Embryonic facial prominence (tissue), 1 donor: ENCODE measurements at regions not wholly inside any gene's neighbourhood (a gene's known extent, or its start where the extent isn't known, plus 50 kb on each side); places are given as distances from the start of the nearest gene placed in this dataset.
"Not testable (repeated sequence)": the region's sequence is repeated elsewhere in the genome, so short reads cannot be mapped to it uniquely, and the experiment has no call there.

Experiments
- DNase-seq: peaks from one replicate; pipeline ENCODE4 v3.0.0-alpha.2; 2016; ENCODE audit errors: extremely low spot score

DNA sequence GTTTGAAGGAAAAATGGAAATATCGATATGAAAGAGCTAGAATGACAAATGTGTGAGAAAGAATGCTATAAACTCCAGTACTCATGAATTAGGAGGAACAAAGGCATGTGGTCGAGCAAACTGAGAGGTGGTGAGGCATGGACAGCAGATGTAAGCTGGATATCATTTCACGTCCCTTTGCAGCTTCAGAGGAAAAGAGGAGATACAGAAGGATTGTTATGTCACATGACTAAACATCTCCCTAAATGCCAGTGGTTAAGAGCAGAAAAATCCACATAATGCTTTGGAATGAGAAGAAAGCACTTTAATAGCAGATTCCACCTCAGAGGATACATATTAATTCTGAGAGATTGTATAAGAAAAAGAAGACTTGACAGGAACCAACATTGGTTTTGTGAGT, 248.7 kb downstream of the ZIC4 start:
- no peak for DNase-seq

DNA sequence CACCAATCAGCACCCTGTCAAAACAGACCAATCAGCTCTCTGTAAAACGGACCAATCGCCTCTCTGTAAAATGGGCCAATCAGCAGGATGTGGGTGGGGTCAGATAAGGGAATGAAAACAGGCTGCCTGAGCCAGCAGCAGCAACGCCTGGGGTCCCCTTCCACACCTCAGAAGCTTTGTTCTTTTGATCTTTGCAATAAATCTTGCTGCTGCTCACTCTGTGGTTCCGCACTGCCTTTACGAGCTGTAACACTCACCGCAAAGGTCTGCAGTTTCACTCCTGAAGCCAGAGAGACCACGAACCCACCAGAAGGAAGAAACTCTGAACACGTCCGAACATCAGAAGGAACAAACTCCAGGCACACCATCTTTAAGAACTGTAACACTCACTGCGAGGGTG, 251.4 kb downstream of the ZIC4 start:
- DNase-seq, result not testable (repeated sequence)

DNA sequence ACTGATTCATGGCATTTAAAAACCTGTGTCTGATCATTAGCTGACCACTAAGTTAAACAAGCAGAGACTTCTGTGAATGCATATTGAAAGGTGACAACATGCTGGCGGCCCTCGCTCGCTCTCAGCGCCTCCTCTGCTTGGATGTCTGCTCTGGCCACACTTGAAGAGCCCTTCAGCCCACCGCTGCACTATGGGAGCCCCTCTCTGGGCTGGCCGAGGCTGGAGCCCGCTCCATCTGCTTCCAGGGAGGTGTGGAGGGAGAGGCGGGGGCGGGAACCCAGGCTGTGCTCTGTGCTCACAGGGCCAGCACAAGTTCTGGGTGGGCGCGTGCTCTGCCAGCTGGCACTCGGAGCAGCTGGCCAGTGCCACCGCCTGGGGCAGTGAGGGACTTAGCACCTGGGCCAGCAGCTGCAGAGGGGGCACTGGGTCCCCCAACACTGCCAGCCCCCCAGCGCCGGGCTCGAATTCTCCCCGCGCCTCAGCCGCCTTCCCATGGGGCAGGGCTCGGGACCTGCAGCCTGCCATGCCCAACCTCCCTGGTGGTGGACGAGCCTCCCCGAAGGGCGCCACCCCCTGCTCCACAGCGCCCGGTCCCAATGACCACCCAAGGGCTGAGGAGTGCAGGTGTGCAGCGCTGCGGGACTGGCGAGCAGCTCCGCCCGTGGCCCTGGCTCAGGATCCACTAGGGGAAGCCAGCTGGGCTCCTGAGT, 252.4 kb downstream of the ZIC4 start:
- no peak for DNase-seq

DNA sequence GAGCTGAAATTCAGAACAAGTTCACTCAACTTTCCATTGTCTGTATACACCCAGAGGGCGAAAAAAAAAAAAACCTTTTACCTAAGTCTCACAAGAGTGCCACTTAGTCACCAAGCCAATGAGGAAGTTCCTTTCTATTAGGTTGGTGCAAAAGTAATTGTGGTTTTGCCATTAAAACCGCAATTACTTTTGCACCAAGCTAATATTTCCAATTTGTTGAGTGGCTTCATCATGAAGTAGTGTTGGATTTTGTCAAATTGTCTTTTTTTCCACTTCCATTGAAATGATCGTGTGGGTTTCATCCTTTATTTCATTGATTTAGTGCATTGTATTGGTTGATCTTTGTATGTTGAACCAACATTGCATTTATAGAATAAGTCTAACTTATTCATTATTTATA, 253.9 kb downstream of the ZIC4 start:
- DNase-seq, result no peak

DNA sequence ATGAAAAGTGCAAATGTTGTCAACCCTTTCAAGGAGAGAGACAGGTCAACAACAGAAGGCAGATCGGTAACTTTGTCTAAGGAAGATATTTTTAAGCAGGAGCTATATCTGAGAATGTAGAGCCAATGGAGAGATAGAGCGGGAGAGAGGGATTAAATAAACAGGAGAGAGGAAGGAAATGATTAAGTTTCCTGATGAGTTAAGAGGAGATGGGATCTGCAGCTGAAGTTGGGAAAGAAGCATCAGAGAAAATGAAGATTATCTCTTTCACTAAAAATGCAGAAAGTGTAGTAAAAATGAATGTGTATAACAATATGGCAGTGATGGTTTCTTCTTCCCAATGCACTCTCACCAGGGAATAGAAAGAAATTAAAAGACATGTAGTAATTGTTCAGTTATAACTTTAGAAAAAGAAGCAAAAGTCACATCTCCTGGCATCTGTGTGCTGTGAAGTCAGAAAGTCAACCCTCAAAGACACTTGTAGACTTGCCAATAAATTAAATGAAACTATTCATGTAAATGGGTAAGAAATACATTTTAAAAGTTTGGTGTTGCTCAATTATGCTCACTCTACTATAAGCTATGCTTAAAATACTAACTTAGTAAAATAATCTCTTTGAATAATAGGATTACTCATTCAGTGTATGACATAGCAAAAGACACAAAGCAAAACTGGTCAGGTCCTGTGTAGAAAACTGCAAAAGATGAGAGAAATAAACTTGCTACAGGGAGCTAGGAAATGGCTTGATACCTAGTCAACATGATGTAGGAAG, 264.6 kb downstream of the ZIC4 start:
- DNase-seq, result no peak

DNA sequence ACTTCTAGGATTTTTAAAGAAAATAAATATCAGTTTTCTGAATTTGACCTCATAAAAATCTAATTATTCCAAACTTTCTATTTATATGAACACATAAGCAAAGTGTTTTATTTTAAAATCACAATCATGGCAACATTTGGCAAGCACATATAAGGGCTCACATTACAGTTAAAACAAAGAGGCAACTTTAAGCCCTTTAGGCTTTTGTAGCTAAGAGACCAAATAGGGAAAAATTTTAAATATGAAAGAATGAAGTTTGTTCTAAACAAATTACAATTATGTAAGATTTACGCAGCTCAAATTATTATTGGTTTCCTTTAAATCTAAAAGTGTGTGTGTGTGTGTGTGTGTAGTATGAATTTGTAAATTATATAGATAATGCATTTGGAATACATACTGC, 267.0 kb downstream of the ZIC4 start:
- DNase-seq, result no peak

DNA sequence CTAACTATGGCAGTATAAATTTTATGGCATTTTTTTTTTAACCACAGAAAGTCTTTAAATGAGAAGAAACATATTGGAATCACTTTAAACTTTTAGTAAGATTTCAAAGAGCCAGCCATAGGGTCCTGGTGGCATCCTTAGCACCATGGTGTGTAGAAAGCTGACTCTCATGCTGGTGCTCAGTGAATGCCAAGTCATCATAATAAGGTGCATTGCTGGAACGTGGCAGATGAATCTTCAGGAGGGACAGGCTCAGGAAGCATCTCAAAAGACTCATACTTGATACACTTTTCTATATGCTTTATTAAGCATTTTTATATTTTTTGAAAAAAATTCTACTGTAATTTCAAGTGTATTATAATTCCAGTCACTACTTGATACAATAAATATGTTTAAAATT, 274.2 kb downstream of the ZIC4 start:
- no peak for DNase-seq

DNA sequence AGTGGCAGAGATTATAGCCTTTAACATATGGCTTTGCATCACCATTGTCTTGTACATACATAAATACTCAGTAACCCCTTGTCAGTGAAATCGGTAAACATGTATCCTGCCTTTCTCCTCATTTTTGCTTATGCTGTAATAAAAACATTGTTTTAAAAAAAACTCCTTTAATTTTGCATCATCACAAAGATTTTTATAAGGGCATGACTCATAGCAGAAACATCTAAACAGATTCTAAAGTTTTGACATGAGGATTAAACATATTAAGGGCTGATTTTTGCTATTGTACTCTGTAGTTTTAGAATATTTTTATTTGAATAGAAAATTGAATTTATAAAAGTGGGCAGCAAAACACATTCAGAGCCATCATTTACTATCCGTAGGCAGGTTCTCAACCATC, 275.9 kb downstream of the ZIC4 start:
- no peak for DNase-seq

DNA sequence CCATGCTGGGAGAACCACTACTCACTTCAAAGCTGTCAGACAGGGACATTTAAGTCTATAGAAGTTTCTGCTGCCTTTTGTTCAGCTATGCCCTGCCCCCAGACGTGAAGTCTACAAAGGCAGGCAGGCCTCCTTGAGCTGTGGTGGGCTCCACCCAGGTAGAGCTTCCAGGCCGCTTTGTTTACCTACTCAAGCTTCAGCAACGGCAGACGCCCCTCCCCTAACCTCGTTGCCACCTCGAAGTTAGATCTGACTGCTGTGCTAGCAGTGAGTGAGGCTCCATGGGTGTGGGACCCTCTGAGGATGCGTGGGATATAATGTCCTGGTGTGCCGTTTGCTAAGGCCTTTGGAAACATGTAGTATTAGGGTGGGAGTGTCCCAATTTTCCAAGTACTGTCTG, 276.7 kb downstream of the ZIC4 start:
- no peak for DNase-seq

DNA sequence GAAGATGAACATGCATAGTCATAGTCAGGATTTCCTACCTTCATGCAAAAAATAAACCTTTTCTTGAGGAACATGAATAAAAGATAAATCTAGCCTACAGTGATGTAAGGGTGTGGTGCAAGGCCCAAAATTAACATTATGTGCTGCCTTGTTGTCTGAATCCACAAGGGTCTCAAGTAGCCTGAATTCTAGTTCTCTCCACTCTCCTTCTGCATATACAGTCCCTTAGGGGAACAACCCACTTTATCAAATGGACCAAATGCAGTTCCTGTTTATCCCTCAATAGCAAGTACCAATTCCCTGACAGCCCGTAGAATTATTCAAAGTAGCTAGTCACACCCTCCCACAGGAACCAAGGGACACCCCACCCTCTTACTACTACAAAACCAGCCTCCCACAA, 284.0 kb downstream of the ZIC4 start:
- no peak for DNase-seq

DNA sequence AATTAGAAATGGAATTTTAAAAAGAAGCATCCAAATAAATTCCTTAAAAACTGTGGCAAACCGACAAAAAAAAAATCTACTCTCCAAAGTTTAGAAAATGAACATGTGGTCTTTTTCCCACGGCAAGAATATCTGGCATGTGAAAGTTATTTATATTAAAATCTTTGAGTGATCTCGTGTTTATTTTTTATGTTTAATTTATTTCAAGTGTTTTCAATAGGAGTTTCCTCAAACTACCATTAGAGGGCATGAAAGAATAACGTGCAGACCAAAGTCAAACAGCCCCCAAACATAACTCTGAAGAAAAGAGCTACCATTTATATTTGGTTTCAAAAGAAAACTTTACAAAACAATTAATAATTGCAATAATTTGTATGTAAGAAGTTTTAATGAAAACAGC, 286.4 kb downstream of the ZIC4 start:
- no peak for DNase-seq

DNA sequence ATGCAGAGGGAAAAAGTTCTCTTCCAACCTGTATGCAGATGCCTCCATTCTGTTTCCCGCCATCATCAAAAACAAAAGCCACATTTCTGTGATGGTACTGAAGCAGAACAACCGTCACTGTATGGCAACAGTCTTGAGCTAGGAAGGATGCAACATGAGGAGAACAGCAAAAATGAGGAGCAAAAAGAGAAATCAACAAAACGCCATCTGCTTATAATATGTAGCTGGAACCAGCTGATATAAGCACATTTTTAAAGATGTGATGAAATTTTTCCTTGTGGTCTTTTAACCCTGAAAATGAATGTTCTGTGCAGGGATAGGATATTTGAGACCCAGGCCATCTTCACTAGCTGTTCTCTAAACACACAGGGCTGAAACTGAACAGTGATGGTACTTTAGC, 287.0 kb downstream of the ZIC4 start:
- DNase-seq, result no peak

DNA sequence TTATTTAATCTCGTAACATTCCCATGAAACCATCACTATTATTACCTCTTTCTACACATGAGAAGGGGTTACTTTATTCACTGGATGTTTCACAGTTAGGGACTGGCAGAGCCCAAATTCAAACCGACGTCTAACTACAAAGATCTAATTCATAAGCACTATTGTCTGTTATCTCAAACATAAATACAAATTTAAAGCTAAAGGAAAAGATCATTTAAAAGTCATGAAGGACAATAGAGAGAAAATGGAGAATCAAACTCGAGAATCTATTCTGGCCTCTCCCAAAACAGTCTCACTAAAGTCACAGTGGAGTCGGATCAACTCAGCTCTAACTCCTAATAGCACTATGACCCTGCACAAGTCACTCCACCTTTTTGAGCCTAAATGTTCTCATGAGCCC, 287.7 kb downstream of the ZIC4 start:
- DNase-seq, result no peak

DNA sequence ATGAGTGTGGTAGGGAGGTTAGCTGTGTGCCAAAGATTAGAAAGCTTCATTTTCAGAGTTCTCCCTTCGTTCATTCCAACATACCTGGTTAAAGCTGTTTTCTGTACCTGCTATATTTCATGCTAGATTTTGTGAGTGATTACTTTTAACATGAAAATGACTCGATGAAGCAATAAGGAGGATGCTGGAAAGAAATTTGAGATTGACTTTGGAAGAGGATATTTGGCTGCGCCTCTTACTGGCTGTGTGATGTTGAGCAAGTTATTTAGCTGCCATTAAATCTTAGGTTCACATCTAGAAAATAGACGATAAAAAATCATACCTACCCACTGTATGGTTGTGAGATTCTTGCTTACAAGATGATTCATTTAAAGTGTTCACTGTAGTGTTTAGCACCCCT, 288.7 kb downstream of the ZIC4 start:
- DNase-seq, result no peak

DNA sequence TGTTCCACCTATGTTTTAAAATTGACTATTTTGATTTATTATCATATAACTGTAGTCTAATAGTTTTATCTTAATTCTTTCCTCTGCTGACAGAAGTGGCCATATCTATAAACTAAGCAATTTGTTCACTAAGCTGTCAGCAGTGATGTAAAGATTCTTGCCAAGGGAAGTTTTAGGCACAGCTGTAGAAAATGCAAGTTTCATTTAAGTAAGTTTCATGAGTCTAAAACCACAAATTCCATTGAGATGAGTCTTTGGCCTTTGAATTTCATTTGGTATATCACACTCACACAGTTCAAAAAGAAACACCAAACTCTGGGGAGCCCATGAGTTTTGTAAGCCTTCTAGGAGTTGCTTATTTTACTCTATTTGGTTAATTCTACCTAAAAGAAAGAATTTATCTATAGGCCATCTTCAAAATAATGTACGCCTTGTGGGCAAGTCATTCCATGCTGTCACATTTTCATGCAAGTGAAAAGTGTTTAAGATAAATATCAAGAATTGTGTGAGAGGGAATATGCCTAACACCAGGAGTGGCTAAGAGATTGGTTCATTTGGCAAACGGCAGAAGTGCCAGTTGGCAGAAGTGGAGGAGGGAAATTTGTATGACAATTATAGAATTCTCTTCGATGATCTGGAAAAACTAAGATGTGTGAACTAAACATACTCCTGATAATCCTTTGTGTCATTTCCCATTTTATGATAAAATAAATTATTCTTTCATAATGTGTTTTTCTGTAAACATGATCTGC, 292.9 kb downstream of the ZIC4 start:
- DNase-seq, result no peak

DNA sequence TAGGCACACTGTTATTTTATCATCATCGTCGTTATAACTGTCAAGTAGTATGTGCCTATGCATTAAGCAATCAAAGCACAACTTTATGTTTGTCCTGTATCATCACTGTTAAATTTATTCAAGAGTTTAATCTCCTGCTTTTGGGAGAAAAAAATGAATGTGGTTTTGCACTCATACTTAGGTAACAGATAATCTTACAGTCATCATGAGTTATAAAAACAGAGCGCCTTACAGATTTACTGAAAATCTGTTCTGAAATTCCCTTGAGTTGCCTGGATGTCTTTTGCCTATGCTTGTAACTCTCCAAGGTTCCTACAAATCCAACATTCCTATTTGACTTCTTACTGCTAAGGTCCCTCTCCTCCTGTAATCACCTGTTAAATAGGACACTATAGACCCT, 307.3 kb downstream of the ZIC4 start:
- DNase-seq, result no peak

DNA sequence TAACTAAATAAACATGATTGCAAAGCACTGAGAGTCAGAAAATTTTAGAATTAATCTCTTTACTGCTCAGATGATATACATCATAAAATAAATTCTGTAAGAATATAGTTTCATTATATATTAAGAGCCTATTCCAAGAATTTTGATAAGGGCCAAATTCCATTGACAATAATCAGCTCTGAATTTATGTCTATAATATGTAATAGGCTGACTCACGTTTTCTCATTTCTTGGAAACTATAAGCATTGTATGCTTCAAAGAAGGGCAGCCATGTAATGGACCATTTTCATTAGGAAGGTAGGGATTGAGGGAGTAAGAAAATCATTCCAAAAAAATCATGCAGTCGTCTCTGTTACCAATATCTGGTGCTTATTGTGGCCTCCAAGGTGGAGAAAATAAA, 315.9 kb downstream of the ZIC4 start:
- no peak for DNase-seq

DNA sequence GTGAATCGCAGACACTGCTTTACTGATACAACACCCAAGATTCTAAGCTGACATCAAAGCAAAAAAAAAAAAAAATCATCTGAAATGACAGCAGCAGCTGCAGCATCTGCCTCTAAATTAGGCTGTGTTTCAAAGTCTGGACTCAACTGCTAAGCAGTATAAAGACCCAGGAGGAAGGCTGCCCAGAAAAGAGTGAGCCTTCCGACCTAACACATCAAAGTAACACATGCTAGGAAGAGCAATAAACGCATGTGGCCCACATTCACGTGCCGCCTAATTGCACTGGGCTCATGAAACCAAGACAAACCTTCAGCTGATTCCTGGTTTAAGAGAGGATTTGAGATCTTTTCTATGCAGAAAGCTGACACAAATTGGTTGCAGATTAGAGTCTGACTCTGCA, 317.1 kb downstream of the ZIC4 start:
- DNase-seq, result no peak

DNA sequence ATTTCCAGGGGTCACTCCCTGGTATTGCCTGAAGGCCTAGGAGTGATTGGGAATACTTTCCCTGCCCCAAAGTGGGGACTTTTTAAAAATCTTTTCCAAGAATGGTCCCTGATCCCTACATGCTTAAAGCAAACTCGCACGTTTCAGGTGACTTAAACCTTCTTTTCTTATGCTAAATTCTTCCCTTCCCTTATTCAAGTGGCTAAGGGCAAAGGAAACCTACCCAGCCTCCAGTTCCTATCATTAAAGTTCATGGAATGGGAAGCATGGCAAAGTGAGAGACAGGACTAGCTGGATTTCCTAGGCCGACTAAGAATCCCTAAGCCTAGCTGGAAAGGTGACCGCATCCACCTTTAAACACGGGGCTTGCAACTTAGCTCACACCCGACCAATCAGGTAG, 346.8 kb downstream of the ZIC4 start:
- DNase-seq, result not testable (repeated sequence)

DNA sequence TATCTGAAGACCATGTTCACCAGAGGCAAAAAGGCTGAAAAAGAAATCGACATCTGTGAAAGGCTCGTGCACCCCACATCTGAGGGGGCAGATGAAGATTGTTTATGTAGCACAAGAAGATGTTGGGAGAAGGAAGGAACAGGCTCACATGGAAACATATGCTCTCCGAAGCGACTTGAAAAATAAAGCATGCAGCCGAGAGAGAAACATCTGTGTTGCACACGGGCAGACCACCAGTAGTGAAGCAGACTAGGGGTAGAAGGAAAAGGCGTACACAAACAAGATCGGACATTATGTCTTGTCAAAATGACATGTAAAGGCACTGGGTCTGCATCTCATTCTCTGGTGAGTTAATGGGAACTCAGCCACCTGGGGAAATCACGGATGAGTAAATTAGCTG, 356.5 kb downstream of the ZIC4 start:
- DNase-seq, result peak; percentile 12

DNA sequence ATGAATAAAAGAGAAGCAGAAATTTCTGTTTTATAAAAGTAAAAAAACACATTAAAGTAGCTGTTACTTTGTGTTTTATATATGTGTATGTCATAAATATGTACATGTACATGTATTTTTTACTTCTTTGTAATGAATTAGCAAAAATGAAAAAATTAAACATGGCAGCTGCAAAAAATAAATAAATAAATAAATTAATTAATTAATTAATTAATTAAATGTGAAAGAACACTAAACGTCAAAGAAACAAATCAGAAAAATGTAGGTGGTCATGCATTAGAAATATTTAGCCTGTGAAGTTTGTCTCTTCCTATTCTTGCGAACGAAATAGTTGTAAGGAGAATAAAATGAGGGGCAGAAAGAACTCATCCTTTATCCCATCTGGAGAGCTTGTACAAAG, 357.0 kb downstream of the ZIC4 start:
- DNase-seq, result no peak

DNA sequence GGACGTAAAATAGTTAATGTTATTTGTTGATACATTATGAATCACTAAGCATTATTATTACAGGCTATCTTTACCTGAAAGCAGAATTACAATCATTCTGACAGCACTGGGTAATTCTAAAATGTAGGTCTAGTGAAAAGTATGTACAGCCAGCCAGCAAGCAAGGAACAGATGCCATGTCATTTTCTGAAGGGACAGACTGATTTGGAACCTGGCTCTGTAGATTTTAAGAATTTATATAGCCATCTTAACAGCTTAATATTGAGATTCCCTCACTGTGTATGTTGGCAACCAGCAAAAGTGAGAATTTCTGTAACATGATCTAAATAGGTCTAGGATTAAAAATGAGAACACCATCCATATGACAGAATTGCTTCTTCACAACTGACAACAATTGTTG, 359.4 kb downstream of the ZIC4 start:
- no peak for DNase-seq

DNA sequence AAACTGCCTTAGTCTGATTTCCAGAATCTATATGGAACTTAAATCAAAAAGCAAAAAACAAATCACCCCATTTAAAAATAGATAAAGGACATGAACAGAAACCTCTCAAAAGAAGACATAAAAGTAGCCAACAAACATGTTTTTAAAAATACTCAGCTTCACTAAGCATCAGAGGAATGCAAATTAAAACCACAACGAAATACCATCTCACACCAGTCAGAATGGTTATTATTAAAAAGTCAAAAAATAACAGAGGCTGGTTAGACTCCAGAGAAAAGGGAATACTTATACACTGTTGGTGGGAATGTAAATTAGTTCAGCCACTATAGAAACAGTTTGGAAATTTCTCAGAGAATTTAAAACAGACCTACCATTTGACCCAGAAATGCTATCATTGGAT, 367.9 kb downstream of the ZIC4 start:
- DNase-seq, result no peak
